OCI-LY7 (cell line): ENCODE measurements at regions not wholly inside any gene's neighbourhood (a gene's known extent, or its start where the extent isn't known, plus 50 kb on each side); places are given as distances from the start of the nearest gene placed in this dataset.

Source experiments
- BruUV-seq: library from RNA; stranded (reverse); fragments of 400-500 nt; replicated peaks from 2 replicates; lab custom pipeline; 2021; lab: Mats Ljungman, UMichigan
- CTCF ChIA-PET: fragments of 300-600 bp; sonication (Branson Sonifier 250); formaldehyde crosslinking; loops from one replicate; lab custom pipeline; 2022; ENCODE audit warnings: antibody characterized with exemption; ENCODE audit not compliant: unreplicated experiment; lab: Charles Lee
- POLR2A ChIA-PET: fragments of 300-600 bp; sonication (Branson Sonifier 250); formaldehyde crosslinking; loops from one replicate; lab custom pipeline; 2022; ENCODE audit warnings: antibody characterized with exemption; lab: Charles Lee
- DNase-seq: peaks from one replicate; pipeline ENCODE4 v3.0.0-alpha.2; 2015; ENCODE audit warnings: low spot score
- H2AFZ ChIP-seq: fragments of 200-600 bp; sonication (generic), shearing (Covaris generic); 2 replicates; pipeline ENCODE4 v1.6.1; 2014; ENCODE audit warnings: mild to moderate bottlenecking, antibody characterized with exemption, low read length, moderate library complexity
- H3K27ac ChIP-seq: fragments of 200-600 bp; sonication (generic); 2 replicates; pipeline ENCODE4 v1.5.1; 2014; ENCODE audit warnings: mixed run types, low read depth, mild to moderate bottlenecking, moderate library complexity, low read length, inconsistent platforms; ENCODE audit not compliant: poor library complexity, severe bottlenecking
- H3K36me3 ChIP-seq: fragments of 200-600 bp; sonication (generic); 2 replicates; pipeline ENCODE4 v1.6.1; 2014; ENCODE audit warnings: mild to moderate bottlenecking, antibody characterized with exemption, low read length, moderate library complexity, mixed read lengths; ENCODE audit not compliant: insufficient read depth
- H3K4me1 ChIP-seq: fragments of 200-600 bp; sonication (generic); 2 replicates; pipeline ENCODE4 v1.5.1; 2014; ENCODE audit warnings: mild to moderate bottlenecking, low read length; ENCODE audit not compliant: insufficient read depth, poor library complexity, severe bottlenecking
- H3K4me2 ChIP-seq: fragments of 200-600 bp; sonication (generic); 2 replicates; pipeline ENCODE4 v1.6.1; 2014; ENCODE audit warnings: mild to moderate bottlenecking, low read length
- H3K4me3 ChIP-seq: fragments of 200-600 bp; sonication (generic); 2 replicates; pipeline ENCODE4 v1.5.1; 2014; ENCODE audit warnings: mild to moderate bottlenecking, low read depth, low read length; ENCODE audit not compliant: poor library complexity, severe bottlenecking
- H3K79me2 ChIP-seq: fragments of 200-600 bp; sonication (generic); 2 replicates; pipeline ENCODE4 v1.6.1; 2016; ENCODE audit warnings: low read depth, mild to moderate bottlenecking, low read length, moderate library complexity, mixed read lengths; ENCODE audit not compliant: insufficient read depth
- H3K9me2 ChIP-seq: fragments of 200-600 bp; sonication (generic); 2 replicates; pipeline ENCODE4 v1.6.1; 2016; ENCODE audit warnings: mild to moderate bottlenecking, low read length, mixed read lengths; ENCODE audit not compliant: insufficient read depth
- H3K9me3 ChIP-seq: fragments of 200-600 bp; sonication (generic); 2 replicates; pipeline ENCODE4 v1.6.1; 2014; ENCODE audit warnings: mild to moderate bottlenecking, mixed run types, low read length, mixed read lengths
- H4K20me1 ChIP-seq: fragments of 200-600 bp; sonication (generic); 2 replicates; pipeline ENCODE4 v1.6.1; 2014; ENCODE audit warnings: mild to moderate bottlenecking, antibody characterized with exemption, low read length, moderate library complexity, mixed read lengths; ENCODE audit not compliant: insufficient read depth
- EZH2phosphoT487 ChIP-seq: fragments of 200-600 bp; sonication (generic); IDR thresholded peaks from 2 replicates; pipeline ENCODE4 v1.6.1; 2018; ENCODE audit warnings: low read depth, borderline replicate concordance, mild to moderate bottlenecking, mixed run types, antibody characterized with exemption, low read length, moderate library complexity, mixed read lengths
- intact Hi-C: fragments of 100-400 bp; cut with micrococcal nuclease; formaldehyde crosslinking; loops from one replicate; pipeline ENCODE4 v1.10.0; 2022; ENCODE audit not compliant: unreplicated experiment
- TF ChIP-seq, protein P1 (sequence below): fragments of 200-600 bp; sonication (generic); conservative IDR thresholded peaks from 2 replicates; pipeline ENCODE4 v1.5.1; 2014; ENCODE audit warnings: mild to moderate bottlenecking, antibody characterized with exemption, low read length, moderate library complexity, mixed read lengths

DNA sequence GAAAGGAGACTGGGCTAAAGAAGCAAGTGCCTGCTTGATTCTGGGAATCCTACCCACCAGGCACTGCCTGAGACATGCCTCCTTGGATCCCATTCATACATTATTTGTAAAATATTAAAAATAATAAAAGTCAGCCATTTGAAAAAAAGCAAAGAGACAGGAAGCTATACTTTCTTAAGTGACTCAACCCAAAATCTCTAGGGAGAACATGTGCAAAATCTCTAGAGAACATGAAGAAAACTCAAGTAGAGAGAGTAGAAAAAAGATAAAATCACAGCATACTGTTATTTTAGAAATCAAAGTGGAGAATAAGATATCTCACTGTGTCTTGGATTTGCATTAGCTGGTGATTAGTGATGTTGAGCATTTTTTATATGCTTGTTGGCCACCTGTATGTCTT lies 197.2 kb upstream of the GGTLC1 start:
- no peak overlapping the region for H3K4me3 ChIP-seq

DNA sequence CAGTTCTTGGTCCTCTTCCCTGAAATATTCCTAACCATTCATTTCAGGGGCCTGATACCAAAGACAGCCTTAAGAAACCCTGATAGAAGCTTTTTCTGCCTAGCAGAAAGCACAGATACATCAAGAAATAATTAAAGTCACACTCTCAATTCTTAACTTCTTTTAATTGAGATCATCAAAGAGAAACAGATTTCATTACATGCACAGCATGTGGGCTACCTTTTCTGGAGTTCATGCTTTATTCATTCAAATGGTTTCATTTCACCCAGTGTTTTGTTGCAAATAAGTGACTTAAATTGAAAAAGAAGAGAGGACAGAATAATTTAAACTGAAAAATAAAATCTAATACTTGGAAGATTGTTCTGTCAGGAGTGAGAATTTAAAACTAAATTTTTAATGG lies 192.6 kb upstream of the GGTLC1 start:
- no peak for DNase-seq
- no peaks in the 10 kb centered on the region for H3K36me3 ChIP-seq
- no peak overlapping the region for H3K4me3 ChIP-seq
- H3K4me2 ChIP-seq, result no peak overlapping the region
- POLR2A ChIA-PET, result no interaction called here
- CTCF ChIA-PET, result no interaction called here
- peaks cover 3% of the 10 kb centered on the region for H3K4me1 ChIP-seq
- H2AFZ ChIP-seq, result no peak overlapping the region
- no peaks in the 10 kb centered on the region for H3K9me3 ChIP-seq
- H3K9me2 ChIP-seq, result no peaks in the 10 kb centered on the region
- TF ChIP-seq, protein P1, sequence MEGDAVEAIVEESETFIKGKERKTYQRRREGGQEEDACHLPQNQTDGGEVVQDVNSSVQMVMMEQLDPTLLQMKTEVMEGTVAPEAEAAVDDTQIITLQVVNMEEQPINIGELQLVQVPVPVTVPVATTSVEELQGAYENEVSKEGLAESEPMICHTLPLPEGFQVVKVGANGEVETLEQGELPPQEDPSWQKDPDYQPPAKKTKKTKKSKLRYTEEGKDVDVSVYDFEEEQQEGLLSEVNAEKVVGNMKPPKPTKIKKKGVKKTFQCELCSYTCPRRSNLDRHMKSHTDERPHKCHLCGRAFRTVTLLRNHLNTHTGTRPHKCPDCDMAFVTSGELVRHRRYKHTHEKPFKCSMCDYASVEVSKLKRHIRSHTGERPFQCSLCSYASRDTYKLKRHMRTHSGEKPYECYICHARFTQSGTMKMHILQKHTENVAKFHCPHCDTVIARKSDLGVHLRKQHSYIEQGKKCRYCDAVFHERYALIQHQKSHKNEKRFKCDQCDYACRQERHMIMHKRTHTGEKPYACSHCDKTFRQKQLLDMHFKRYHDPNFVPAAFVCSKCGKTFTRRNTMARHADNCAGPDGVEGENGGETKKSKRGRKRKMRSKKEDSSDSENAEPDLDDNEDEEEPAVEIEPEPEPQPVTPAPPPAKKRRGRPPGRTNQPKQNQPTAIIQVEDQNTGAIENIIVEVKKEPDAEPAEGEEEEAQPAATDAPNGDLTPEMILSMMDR, result no peak
- TF ChIP-seq EZH2phosphoT487, result no peak
- H3K79me2 ChIP-seq, result no peaks in the 10 kb centered on the region
- intact Hi-C loops, result no loop called here
- no TSS peak for BruUV-seq
- H4K20me1 ChIP-seq, result no peaks in the 10 kb centered on the region
- no peak overlapping the region for H3K27ac ChIP-seq

More for the DNA sequence above, 197.2 kb upstream of the GGTLC1 start:
- no peak overlapping the region for H3K27ac ChIP-seq
- 0 out of 2 replicates have a peak overlapping the region, but pooled peaks have one; percentile 6 for H3K4me2 ChIP-seq
- peaks cover 10% of the 10 kb centered on the region for H3K4me1 ChIP-seq
- no peaks in the 10 kb centered on the region for H3K9me3 ChIP-seq
- H3K9me2 ChIP-seq, result no peaks in the 10 kb centered on the region
- H3K36me3 ChIP-seq, result no peaks in the 10 kb centered on the region
- no peaks in the 10 kb centered on the region for H4K20me1 ChIP-seq
- POLR2A ChIA-PET, result interaction anchor here (0.7 kb wide), 1 partner anchor 23 kb away, joined by 3 read pairs; no protein-coding TSS in a partner anchor
- peak; percentile 25 for DNase-seq
- no peak for TF ChIP-seq EZH2phosphoT487
- TF ChIP-seq, protein P1, result no peak
- CTCF ChIA-PET, result no interaction called here
- BruUV-seq, result no TSS peak
- intact Hi-C loops, result no loop called here
- H3K79me2 ChIP-seq, result no peaks in the 10 kb centered on the region
- no peak overlapping the region for H2AFZ ChIP-seq

DNA sequence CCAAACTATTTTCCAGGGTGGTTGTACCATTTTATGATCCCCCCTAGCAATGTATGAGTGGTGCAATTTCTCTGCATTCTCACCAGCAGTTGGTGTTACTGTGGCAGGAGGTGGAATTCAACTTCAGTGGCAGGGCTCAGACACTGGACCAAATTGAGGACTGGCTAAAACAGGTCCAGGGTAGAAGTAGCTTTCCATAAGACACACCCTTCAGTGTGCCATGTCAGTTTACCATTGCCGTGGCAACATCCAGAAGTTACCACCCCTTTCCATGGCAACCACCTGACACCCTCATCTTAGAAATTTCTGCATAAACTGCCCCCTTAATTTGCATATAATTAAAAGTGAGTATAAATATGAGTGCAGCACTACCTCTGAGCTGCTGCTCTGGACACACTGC lies 180.7 kb upstream of the GGTLC1 start:
- no peak for DNase-seq
- H2AFZ ChIP-seq, result no peak overlapping the region
- TF ChIP-seq, protein P1, result no peak
- H3K79me2 ChIP-seq, result no peaks in the 10 kb centered on the region
- peaks cover 7% of the 10 kb centered on the region; the same call in 1 of the 2 replicates for H3K9me3 ChIP-seq
- H3K4me3 ChIP-seq, result no peak overlapping the region
- no peaks in the 10 kb centered on the region for H4K20me1 ChIP-seq
- CTCF ChIA-PET, result no interaction called here
- no peak overlapping the region for H3K27ac ChIP-seq
- no TSS peak for BruUV-seq
- H3K9me2 ChIP-seq, result no peaks in the 10 kb centered on the region
- no peaks in the 10 kb centered on the region for H3K36me3 ChIP-seq
- POLR2A ChIA-PET, result no interaction called here
- intact Hi-C loops, result no loop called here
- no peak overlapping the region for H3K4me2 ChIP-seq
- no peaks in the 10 kb centered on the region for H3K4me1 ChIP-seq
